Activated CD4-positive, alpha-beta memory T cell treated with anti-CD3 and anti-CD28 coated beads for 36 hours (primary cell): ENCODE measurements at regions not wholly inside any gene's neighbourhood (a gene's known extent, or its start where the extent isn't known, plus 50 kb on each side); places are given as distances from the start of the nearest gene placed in this dataset.
"Not testable (repeated sequence)": the region's sequence is repeated elsewhere in the genome, so short reads cannot be mapped to it uniquely, and the experiment has no call there.

Source experiments
- CTCF ChIA-PET: fragments of 350-600 bp; sonication (Branson Sonifier 250); formaldehyde crosslinking; loops from one replicate; lab custom pipeline; 2021; ENCODE audit warnings: antibody characterized with exemption, inconsistent platforms; lab: Charles Lee
- POLR2A ChIA-PET: fragments of 350-600 bp; sonication (Branson Sonifier 250); formaldehyde crosslinking; loops from one replicate; lab custom pipeline; 2021; ENCODE audit warnings: antibody characterized with exemption; lab: Charles Lee
- DNase-seq: peaks from one replicate; pipeline ENCODE4 v3.0.0-alpha.2; 2020
- H3K27ac Mint-ChIP-seq: one replicate; pipeline ENCODE4 v1.8.0; 2021; ENCODE audit warnings: mixed read lengths
- H3K27me3 Mint-ChIP-seq: one replicate; pipeline ENCODE4 v1.8.0; 2021; ENCODE audit warnings: mixed read lengths
- H3K36me3 Mint-ChIP-seq: one replicate; pipeline ENCODE4 v1.8.0; 2021; ENCODE audit warnings: mixed read lengths
- H3K4me1 Mint-ChIP-seq: one replicate; pipeline ENCODE4 v1.8.0; 2021; ENCODE audit warnings: low read depth, mixed read lengths
- H3K4me3 Mint-ChIP-seq: one replicate; pipeline ENCODE4 v1.8.0; 2021; ENCODE audit warnings: mild to moderate bottlenecking, mixed read lengths
- H3K9me3 Mint-ChIP-seq: one replicate; pipeline ENCODE4 v1.8.0; 2021; ENCODE audit warnings: mixed read lengths
- intact Hi-C: fragments of 100-400 bp; cut with micrococcal nuclease; formaldehyde crosslinking; loops from one replicate; pipeline ENCODE4 v1.15.1; 2023

- Mint-ChIP-seq H3K4me1 (no peaks in the 10 kb centered on the region), H3K27me3 (no peaks in the 10 kb centered on the region), H3K27ac (no peak overlapping the region), H3K36me3 (no peaks in the 10 kb centered on the region), H3K9me3 (peaks cover 10% of the 10 kb centered on the region), H3K4me3 (no peak overlapping the region)
- POLR2A ChIA-PET, result no interaction called here
- no peak for DNase-seq
- intact Hi-C loops, result no loop called here
- CTCF ChIA-PET, result no interaction called here
Measured at GRCh38 chr4:126924237-126924636, 708.5 kb upstream of the INTU start.

- intact Hi-C loops, CTCF ChIA-PET, H3K36me3 Mint-ChIP-seq, POLR2A ChIA-PET, H3K27ac Mint-ChIP-seq, DNase-seq, H3K4me3 Mint-ChIP-seq, H3K9me3 Mint-ChIP-seq, H3K27me3 Mint-ChIP-seq, H3K4me1 Mint-ChIP-seq: not testable (repeated sequence)
Measured at GRCh38 chr4:126930059-126930458, 702.7 kb upstream of the INTU start.

GRCh38 chr4:126935801-126936200 is 697.0 kb upstream of the INTU start:
- H3K27me3 Mint-ChIP-seq, result no peaks in the 10 kb centered on the region
- intact Hi-C loops, result no loop called here
- DNase-seq, result no peak
- ChIA-PET CTCF (no interaction called here), POLR2A (no interaction called here)
- no peak overlapping the region for H3K4me3 Mint-ChIP-seq
- H3K36me3 Mint-ChIP-seq, result no peaks in the 10 kb centered on the region
- peaks cover 8% of the 10 kb centered on the region for H3K9me3 Mint-ChIP-seq
- H3K4me1 Mint-ChIP-seq, result no peaks in the 10 kb centered on the region
- no peak overlapping the region for H3K27ac Mint-ChIP-seq

GRCh38 chr4:126937342-126937741 is 695.4 kb upstream of the INTU start:
- intact Hi-C loops, result no loop called here
- no peak overlapping the region for H3K27ac Mint-ChIP-seq
- no peak for DNase-seq
- H3K4me3 Mint-ChIP-seq, result no peak overlapping the region
- H3K36me3 Mint-ChIP-seq, result no peaks in the 10 kb centered on the region
- H3K4me1 Mint-ChIP-seq, result no peaks in the 10 kb centered on the region
- ChIA-PET CTCF (no interaction called here), POLR2A (no interaction called here)
- H3K27me3 Mint-ChIP-seq, result no peaks in the 10 kb centered on the region
- H3K9me3 Mint-ChIP-seq, result peaks cover 8% of the 10 kb centered on the region

- H3K9me3 Mint-ChIP-seq, result peaks cover 8% of the 10 kb centered on the region
- no peak overlapping the region for H3K27ac Mint-ChIP-seq
- no peaks in the 10 kb centered on the region for H3K4me1 Mint-ChIP-seq
- CTCF ChIA-PET, result no interaction called here
- H3K27me3 Mint-ChIP-seq, result no peaks in the 10 kb centered on the region
- intact Hi-C loops, result no loop called here
- POLR2A ChIA-PET, result no interaction called here
- no peak overlapping the region for H3K4me3 Mint-ChIP-seq
- no peak for DNase-seq
- no peaks in the 10 kb centered on the region for H3K36me3 Mint-ChIP-seq
Measured at GRCh38 chr4:126937846-126938422, 694.8 kb upstream of the INTU start.

DNA sequence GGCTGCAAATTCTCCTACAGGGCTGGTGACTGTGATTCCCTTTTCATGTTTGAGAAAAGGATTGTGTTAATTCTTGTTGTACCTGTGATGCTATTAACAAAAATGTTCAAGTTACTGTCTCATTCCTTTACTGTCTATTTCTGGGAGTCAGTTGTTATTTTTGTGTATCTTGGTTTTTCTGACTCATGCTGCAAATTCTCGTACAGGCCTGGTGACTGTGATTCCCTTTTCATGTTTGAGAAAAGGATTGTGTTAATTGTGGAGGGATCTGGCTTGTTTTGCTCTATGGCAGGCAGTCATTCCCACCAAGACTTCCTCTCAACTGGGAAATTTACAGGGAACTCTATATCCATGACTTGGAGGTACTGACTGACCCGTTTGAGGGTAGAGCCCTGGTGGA is 693.4 kb upstream of the INTU start:
- H3K27me3 Mint-ChIP-seq, result no peaks in the 10 kb centered on the region
- ChIA-PET POLR2A (no interaction called here), CTCF (no interaction called here)
- H3K9me3 Mint-ChIP-seq, result peaks cover 8% of the 10 kb centered on the region
- no peaks in the 10 kb centered on the region for H3K4me1 Mint-ChIP-seq
- DNase-seq, result no peak
- H3K36me3 Mint-ChIP-seq, result no peaks in the 10 kb centered on the region
- H3K4me3 Mint-ChIP-seq, result no peak overlapping the region
- intact Hi-C loops, result no loop called here
- no peak overlapping the region for H3K27ac Mint-ChIP-seq

DNA sequence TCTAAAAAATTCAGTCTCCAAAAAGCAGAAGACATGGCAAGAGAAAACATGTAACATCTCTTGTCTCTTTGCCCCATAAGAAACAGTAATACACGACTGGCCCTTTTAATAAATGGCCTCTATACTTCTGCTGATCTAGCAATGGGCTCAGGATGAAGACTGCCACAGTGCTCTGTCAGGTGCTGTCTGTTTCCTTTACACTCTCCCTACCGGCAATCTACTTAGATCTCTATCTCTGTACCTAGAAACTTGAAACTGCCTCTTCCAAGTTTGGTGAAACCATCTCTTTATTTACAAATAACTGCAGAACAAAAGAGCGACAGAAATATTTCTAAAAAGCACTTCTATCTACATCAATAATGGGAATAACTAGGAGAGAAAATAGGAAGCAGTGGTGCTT is 685.2 kb upstream of the INTU start:
- intact Hi-C loops, result no loop called here
- no peak for DNase-seq
- Mint-ChIP-seq H3K36me3 (no peaks in the 10 kb centered on the region), H3K4me1 (no peaks in the 10 kb centered on the region), H3K27me3 (no peaks in the 10 kb centered on the region), H3K4me3 (no peak overlapping the region), H3K9me3 (peaks cover 6% of the 10 kb centered on the region), H3K27ac (no peak overlapping the region)
- CTCF ChIA-PET, result no interaction called here
- POLR2A ChIA-PET, result no interaction called here

DNA sequence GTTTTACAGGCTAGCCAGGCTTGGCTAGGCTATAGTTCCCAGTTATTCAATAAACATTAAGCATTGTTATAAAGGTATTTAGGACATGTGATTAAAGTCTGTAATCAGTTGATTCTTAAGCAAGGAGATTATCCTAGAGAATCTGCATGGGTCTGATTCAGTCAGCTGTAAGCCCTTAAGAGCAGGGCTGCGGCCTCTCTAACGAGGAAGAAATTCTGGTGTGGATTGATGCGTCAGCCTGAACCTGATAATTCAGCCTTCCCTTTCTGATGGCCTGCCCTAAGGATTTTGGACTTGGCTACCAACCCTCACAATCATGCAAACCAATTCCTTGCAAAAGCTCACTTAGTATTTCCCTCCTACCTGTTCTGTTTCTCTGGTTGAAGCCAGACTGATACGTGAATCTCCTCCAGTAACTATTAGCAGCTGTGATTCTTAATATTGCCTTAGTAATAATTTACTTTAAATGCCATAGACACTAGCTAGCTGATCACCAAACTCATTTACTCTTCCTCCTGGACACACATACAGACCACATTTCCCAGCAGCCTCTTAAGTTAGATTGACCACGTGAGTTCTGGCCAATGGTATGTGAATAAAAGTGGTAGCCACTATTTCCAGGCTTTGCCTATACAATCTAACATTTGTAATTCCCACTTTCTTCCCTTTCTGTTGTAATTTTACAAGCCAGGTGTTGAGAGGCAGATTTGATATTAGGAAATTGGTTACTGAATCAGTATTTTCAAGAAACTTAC is 678.0 kb upstream of the INTU start:
- Mint-ChIP-seq H3K9me3 (peaks cover 6% of the 10 kb centered on the region), H3K27ac (no peak overlapping the region), H3K4me3 (no peak overlapping the region), H3K4me1 (no peaks in the 10 kb centered on the region), H3K36me3 (no peaks in the 10 kb centered on the region), H3K27me3 (no peaks in the 10 kb centered on the region)
- DNase-seq, result no peak
- POLR2A ChIA-PET, result no interaction called here
- CTCF ChIA-PET, result no interaction called here
- intact Hi-C loops, result no loop called here

GRCh38 chr4:126955292-126956183 is 677.2 kb upstream of the INTU start:
- ChIA-PET CTCF (no interaction called here), POLR2A (no interaction called here)
- Mint-ChIP-seq H3K4me1 (no peaks in the 10 kb centered on the region), H3K9me3 (peaks cover 6% of the 10 kb centered on the region), H3K36me3 (no peaks in the 10 kb centered on the region), H3K4me3 (no peak overlapping the region), H3K27me3 (no peaks in the 10 kb centered on the region), H3K27ac (no peak overlapping the region)
- DNase-seq, result no peak
- intact Hi-C loops, result no loop called here

- Mint-ChIP-seq H3K4me3 (no peak overlapping the region), H3K27ac (no peak overlapping the region), H3K36me3 (no peaks in the 10 kb centered on the region), H3K4me1 (no peaks in the 10 kb centered on the region), H3K27me3 (no peaks in the 10 kb centered on the region), H3K9me3 (peaks cover 6% of the 10 kb centered on the region)
- no peak for DNase-seq
- intact Hi-C loops, result no loop called here
- CTCF ChIA-PET, result no interaction called here
- POLR2A ChIA-PET, result no interaction called here
Measured at GRCh38 chr4:126956184-126956897, 676.4 kb upstream of the INTU start.

- intact Hi-C loops, result no loop called here
- DNase-seq, result no peak
- Mint-ChIP-seq H3K9me3 (peaks cover 4% of the 10 kb centered on the region), H3K4me1 (no peaks in the 10 kb centered on the region), H3K36me3 (no peaks in the 10 kb centered on the region), H3K27ac (no peak overlapping the region), H3K27me3 (no peaks in the 10 kb centered on the region), H3K4me3 (no peak overlapping the region)
- CTCF ChIA-PET, result no interaction called here
- POLR2A ChIA-PET, result no interaction called here
Measured at GRCh38 chr4:126957556-126957955, 675.2 kb upstream of the INTU start.

- CTCF ChIA-PET, result no interaction called here
- intact Hi-C loops, result no loop called here
- H3K4me1 Mint-ChIP-seq, result no peaks in the 10 kb centered on the region
- peaks cover 4% of the 10 kb centered on the region for H3K9me3 Mint-ChIP-seq
- POLR2A ChIA-PET, result no interaction called here
- no peaks in the 10 kb centered on the region for H3K27me3 Mint-ChIP-seq
- H3K36me3 Mint-ChIP-seq, result no peaks in the 10 kb centered on the region
- no peak overlapping the region for H3K27ac Mint-ChIP-seq
- no peak for DNase-seq
- H3K4me3 Mint-ChIP-seq, result no peak overlapping the region
Measured at GRCh38 chr4:126957987-126958386, 674.8 kb upstream of the INTU start.
